Activated CD4-positive, alpha-beta T cell treated with anti-CD3 and anti-CD28 coated beads, Interleukin-2, amount 50 U/mL, for 16 hours (primary cell): ENCODE measurements at regions not wholly inside any gene's neighbourhood (a gene's known extent, or its start where the extent isn't known, plus 50 kb on each side); places are given as distances from the start of the nearest gene placed in this dataset.
A peak's percentile ranks its signal among the peaks of the same experiment; 100 is the strongest.

ENCODE experiments used
- DNase-seq: peaks from one replicate; pipeline ENCODE4 v3.0.0-alpha.2; 2020

DNA sequence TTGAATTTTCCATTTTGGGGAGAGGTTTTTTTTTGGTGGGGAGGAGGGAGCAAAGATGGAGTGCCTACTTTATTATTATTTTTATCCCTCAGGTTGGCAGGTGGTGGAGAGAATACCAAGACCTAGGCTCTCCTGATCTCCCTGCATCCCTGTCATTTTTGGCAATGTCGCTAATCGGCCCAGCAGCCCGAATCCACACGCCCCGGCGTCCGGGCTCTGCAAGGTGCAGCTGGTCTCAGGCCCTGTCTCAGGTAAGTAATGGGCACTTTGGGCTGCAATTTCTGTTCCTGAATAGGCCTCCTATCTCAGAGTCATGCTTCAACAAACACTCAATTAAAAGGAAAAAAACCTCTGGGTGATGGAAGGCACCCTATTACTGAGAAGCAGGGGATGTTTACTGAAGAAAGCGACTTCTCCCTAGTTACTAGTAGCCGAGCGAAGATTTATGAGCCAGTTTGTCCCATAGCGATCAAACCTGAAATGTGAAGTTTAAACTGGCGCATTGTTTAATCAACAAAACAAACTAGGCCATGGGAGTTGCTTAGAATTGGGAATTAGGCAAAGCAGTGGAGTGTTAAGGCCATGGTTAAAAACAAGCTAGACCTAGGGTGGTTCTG, 137.8 kb downstream of the RWDD3 start:
- no peak for DNase-seq

- DNase-seq: no peak
Measured at GRCh38 chr1:95375174-95375573, 141.2 kb downstream of the RWDD3 start.

GRCh38 chr1:95380909-95381308, 146.9 kb downstream of the RWDD3 start:
- no peak for DNase-seq

DNA sequence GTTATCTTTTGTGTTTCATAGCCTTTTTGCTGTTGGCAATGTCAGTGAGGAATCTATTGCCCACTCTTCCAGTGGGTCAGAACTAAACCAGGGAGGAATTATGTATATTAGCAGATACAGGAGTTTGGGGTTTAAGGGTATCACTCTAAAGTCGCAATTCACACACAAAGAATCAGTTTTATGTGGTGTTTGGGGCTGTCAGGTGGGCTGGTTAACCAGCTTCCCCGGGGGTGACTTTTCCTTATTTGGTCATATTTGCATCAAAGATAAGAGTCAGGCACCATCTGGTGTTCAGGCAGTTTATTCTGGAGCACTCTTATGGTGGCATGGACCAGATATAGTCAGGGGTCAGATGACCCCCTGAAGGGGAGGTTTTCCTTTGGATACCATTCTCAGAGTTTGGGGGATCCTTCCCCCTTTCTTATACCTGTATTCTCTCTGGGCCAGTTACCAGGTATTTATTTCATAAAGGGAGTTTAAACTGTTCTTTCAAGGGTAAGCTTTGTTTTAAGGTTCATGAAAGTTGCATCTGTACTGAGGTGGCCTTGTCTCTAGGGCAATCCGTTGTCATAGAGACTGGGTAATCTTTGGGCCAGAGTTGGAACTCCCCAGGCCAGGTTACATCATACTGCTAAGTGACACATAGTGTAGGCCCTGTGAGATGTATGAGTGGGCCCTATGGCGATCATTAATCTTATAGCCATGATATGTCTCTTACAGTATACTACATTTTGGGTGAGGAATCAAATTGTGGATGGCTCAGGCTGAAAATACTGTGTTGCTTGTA, 148.2 kb downstream of the RWDD3 start:
- no peak for DNase-seq

GRCh38 chr1:95383111-95383510, 149.1 kb downstream of the RWDD3 start:
- no peak for DNase-seq

- peak; percentile 4 for DNase-seq
Measured at GRCh38 chr1:95384567-95384966, 150.6 kb downstream of the RWDD3 start.

DNA sequence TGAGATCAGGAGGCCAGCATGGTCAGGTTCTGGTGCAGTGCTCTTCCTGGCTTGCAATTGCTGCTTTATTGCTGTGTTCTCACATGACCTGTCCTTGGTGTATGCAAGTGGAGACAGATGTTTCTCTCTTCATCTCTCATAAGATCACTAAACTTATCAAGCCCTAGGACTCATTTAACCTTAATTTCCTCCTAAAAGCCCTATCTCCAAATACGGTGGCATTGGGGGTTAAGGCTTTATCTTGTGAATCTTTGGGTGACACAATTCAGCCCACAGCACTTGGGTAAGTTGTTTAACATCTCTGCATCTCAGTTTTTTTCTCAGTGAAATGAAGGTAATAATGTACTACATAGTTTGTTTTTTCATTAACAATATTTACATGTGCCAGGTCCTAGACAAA, 152.4 kb downstream of the RWDD3 start:
- DNase-seq: no peak

DNA sequence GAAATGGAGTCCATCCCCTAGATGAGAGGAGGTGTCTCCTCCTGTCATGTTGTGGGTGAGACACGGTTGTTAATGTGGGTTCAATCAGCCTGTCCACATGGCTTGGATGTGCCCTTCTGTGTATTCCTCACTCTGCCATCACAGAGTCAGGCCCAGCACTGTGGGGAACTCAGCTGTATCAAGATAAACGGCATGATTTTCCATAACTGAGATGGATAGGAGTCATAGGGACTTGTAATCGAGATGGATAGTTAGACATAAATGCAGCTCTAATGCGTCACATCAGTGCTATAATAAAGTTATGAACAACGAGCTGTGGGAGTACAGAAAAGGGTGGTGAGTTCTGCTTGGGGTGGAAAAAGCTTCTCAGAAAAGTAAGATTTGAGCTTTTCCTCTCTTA, 152.9 kb downstream of the RWDD3 start:
- DNase-seq: no peak

- no peak for DNase-seq
Measured at GRCh38 chr1:95388031-95388430, 154.0 kb downstream of the RWDD3 start.

DNA sequence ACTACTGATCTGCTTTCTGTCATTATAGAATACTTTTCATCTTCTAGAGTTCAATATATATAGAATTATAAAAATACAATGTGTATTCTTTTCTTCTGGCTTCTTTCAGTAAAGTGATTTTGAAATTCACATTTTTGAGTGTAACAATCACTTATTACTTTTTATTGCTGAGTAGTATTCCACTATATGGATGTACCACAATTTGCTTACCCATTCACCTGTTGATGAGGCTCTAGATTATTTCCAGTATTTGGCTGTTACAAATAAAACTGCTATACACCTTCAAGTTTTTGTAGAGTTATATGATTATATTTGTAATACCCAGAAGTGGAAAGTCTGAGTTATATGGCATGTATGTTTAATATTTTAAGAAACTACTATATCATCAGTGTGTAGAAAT, 159.4 kb downstream of the RWDD3 start:
- DNase-seq: no peak

- DNase-seq: no peak
Measured at GRCh38 chr1:95396557-95396956, 162.5 kb downstream of the RWDD3 start.

DNA sequence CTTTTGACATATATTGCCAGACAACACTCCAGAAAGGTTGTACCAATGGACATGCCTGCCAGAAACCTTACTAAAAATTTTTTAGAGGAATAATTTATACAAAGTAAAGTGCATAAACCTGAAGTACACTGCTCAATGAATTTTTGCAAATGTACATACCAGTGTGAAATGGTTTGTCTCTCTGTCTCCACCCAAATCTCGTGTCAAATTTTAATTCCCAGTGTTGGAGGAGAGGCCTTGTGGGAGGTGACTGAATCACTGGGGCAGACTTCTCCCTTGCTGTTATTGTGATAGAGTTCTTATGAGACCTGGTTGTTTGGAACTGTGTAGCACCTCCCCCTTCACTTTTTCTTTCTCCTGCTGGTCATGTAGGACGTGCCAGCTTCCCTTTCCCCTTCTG, 168.8 kb downstream of the RWDD3 start:
- DNase-seq: no peak

DNA sequence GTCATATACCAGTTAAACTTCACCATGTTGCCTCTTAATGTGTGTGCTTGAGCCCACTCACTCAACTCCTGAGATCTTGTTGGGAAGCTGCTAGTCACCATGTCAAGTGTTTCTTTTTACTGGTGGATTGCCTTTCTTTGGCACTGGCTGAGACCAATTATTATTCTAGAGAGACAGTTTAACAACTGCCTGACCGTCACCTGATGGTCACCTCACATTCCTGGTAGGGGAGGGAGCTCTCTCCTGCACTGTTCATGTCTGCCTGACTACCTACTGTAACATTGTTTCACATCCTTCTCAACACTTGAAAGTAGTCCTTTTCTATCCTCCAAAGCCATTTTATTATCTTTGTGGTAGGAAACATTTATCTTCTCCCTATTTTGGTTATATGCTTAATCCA, 172.3 kb downstream of the RWDD3 start:
- DNase-seq: no peak

DNA sequence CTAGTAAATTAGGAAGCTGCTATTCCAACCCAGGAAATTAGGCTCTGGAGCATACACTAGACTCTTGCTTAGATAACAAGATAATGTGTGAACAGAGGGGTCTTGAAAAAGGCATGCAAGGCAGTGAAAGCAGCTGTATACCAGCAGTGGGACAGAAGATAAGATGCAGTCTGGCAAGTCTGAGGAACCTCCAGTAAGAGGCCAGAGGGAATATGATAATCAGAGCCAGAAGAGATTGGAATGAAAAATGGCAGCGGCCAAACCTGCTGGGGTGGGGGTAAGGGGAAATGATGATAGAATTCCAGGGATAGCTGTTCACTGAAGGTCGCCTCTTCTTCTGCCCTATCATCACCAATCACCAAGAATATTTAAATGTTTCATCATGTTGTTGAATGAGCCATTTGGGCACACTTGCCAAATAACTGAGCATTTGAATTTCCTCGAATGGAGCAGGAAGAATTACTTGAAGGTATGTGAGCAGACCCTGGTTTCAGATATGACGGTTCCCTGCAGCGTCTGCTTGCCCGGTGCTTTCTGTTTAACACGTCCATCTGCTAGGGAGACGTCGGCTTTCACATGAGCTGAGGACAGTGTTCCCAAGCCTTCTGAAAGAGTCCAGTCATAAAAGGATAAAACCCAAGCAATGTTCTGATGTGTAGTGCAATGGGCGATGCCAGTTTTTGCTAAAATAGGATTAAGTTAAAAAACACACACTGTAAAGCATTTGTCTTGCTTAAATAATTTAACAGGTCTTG, 173.3 kb downstream of the RWDD3 start:
- DNase-seq: no peak

DNA sequence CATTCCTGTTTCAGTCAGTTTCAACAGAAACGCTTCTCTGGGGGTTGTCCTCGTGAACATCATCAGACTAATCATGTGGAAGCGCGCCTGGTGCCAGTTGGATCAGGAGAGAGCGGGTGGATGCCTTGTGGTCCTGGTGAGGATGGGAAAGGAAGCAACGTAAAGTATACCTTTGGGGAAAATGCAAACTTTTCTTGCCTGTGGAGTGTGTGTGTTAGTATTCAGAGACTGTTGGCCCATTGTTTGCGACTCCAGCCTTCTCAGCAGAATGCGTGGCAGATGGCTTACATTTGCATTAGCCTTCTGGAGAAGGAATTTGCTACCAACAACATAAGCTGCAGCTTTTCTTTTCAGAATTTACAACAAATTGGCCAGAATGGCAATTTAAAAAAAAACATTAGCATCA, 173.9 kb downstream of the RWDD3 start:
- DNase-seq: no peak

DNA sequence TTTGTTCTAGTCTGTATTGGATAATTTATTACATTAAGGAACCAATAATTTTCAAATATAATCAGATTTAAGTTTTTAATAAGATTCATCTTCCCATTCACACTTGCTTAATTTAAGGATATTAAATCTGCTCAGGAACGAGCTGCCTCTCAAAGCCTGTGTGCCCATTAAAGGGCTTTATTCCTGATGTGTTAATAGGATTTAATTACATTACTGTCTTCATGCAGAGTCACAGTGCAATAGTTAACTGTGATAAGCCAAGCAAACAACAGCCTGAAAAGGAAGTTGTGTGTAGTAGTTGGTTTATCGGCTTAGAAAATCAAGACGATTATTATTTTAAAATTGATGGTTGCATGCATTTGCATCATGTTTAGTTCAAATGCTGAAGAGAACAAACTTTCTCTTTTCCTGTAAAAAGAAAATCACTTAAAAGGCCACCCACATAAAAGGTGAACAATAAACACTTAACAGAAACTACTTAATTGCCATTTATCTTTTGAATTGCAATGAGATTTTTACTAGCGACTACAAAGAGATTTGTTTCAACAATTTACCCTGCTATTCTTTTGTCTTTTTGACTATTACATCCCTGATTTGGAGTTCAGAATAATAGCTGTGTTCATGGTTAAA, 174.6 kb downstream of the RWDD3 start:
- no peak for DNase-seq

DNA sequence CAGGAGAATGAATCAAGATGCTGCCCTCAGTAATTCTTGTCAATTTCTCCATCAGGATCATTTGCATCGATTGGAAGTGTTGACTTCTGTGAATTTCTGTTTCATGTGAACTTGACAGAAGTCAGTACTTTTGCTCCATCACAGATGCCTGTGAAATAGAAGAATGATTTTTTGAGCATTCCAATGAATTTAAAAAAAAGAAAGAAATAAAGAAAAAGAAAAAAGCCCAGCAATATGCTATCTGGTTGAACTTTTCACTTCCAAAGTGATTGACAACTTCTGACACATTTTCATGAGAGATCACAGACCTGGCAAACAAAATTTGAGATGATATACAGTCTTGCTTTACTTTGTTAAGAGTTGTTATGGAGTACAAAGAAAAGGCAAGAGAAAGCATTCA, 175.3 kb downstream of the RWDD3 start:
- no peak for DNase-seq

DNA sequence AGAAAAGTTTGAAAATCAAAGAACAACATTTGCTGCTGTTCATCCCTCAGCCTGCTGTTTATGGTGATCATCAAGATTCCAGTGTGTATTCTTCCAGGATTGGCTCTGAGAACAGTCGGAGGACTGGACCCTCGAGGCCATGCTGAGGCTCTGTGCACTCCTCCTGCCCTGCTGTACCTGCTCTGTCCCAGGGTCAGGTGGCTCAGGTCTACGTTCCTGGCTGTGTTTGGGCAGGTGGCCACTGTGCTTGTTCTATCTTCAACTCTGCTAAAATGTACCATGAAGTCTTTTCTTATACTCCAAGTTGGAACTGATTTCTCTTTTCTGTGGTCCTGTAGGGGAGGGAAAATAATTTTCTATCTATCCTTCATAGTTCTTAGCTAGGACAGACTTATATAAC, 175.9 kb downstream of the RWDD3 start:
- no peak for DNase-seq

DNA sequence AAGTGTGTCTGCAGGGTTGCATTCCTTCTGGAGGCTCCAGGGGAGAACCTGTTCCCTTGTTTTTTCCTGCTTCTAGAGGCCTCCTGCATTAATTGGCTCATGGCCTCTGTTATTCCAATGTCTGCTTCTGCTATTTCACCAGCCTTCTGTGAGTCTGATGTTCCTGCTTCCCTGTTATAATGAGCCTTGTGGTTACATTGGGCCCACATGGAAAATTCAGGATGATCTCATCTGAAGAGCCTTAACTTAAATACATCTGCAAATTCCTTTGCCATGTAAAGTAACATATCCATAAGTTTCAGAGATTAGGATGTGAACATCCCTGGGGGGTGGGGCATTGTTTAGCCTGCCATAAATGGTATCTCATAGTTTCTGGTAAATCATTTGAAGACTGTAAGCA, 181.1 kb downstream of the RWDD3 start:
- no peak for DNase-seq

DNA sequence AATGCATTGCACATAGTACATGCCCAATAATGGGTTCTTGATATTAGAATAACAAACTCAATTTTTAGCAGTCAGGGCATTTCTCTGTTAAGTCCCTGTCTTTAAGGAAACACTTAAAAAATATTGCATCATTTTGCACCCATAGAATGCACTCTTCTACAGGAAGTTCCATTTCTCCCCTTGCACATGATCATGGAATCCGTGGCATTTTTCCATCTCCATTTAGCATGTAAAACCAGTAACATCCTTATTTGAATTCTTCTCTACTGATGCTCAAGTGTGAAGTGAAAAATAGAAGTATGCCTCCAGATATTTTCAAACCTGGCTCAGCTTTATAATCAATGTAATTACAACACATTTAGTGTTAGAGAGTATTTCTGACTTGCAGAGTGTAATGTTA, 192.8 kb downstream of the RWDD3 start:
- DNase-seq: no peak

- DNase-seq: no peak
Measured at GRCh38 chr1:95427525-95427924, 193.5 kb downstream of the RWDD3 start.

- no peak for DNase-seq
Measured at GRCh38 chr1:95431235-95431634, 197.2 kb downstream of the RWDD3 start.

- no peak for DNase-seq
Measured at GRCh38 chr1:95435611-95436010, 201.6 kb downstream of the RWDD3 start.

DNA sequence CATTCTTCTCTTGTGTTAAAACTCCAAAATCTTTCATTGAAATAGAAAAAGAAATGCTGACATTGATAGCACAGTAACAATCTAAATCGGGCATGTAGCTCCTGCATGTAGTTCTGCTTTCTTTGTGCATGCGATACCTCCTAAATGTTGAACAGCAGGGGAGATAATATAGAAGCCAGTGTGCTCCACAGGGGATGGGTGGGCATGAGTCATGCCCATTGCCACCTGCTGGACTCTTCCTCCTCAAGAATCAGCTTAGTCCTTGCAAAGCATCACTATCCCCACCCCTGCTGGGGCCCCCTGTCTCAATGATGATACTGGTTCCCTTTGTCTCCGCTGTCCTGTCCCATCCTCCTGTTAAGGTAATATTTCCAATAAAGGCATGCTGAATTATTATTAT, 203.0 kb downstream of the RWDD3 start:
- DNase-seq: no peak
